Liver (tissue), 8 donors: ENCODE measurements at regions not wholly inside any gene's neighbourhood (a gene's known extent, or its start where the extent isn't known, plus 50 kb on each side); places are given as distances from the start of the nearest gene placed in this dataset.

Source experiments
- DNase-seq: peaks from one replicate; pipeline ENCODE4 v3.0.0-alpha.2; 2017; ENCODE audit warnings: low spot score
- H3K27ac ChIP-seq, 2 donors: one replicate each; pipeline ENCODE4 v1.7.0; 2013; ENCODE audit warnings: inconsistent platforms in 2 of 2, low read length in 2 of 2, control low read depth in 1 of 2, low read depth in 1 of 2, mild to moderate bottlenecking in 1 of 2
- H3K27me3 ChIP-seq, 4 donors: one replicate each; pipeline versions ENCODE4 v1.6.1 to v1.7.0; 2013; ENCODE audit warnings: low read length in 3 of 4, inconsistent platforms in 1 of 4, mild to moderate bottlenecking in 1 of 4, moderate library complexity in 1 of 4; ENCODE audit not compliant: control insufficient read depth in 4 of 4, insufficient read depth in 4 of 4
- H3K36me3 ChIP-seq, 4 donors: one replicate each; pipeline versions ENCODE4 v1.6.1 to v1.7.0; 2013; ENCODE audit warnings: low read length in 3 of 4, mild to moderate bottlenecking in 3 of 4, low read depth in 1 of 4, moderate library complexity in 1 of 4; ENCODE audit not compliant: control insufficient read depth in 4 of 4, insufficient read depth in 3 of 4
- H3K4me1 ChIP-seq, 4 donors: one replicate each; pipeline versions ENCODE4 v1.6.1 to v1.7.0; 2013; ENCODE audit warnings: low read length in 3 of 4, mild to moderate bottlenecking in 3 of 4, moderate library complexity in 1 of 4; ENCODE audit not compliant: control insufficient read depth in 4 of 4, insufficient read depth in 4 of 4
- H3K4me3 ChIP-seq, 3 donors: one replicate each; pipeline versions ENCODE4 v1.6.1 to v1.7.0; 2013; ENCODE audit warnings: low read length in 3 of 3, control low read depth in 1 of 3, low read depth in 1 of 3, mild to moderate bottlenecking in 1 of 3
- H3K9ac ChIP-seq, 2 donors: one replicate each; pipeline ENCODE4 v1.7.0; 2013; ENCODE audit warnings: low read length in 2 of 2, mild to moderate bottlenecking in 2 of 2, moderate library complexity in 2 of 2, control low read depth in 1 of 2, low read depth in 1 of 2
- H3K9me3 ChIP-seq, 4 donors: one replicate each; pipeline versions ENCODE4 v1.6.1 to v1.7.0; 2013; ENCODE audit warnings: low read length in 3 of 4; ENCODE audit not compliant: control insufficient read depth in 4 of 4
- EGR1 ChIP-seq, 2 donors: IDR thresholded peaks; 2 replicates each; pipeline ENCODE4 v1.6.1; 2016 to 2018; ENCODE audit warnings: antibody characterized with exemption in 2 of 2, low read depth in 2 of 2
- FOXA1 ChIP-seq: IDR thresholded peaks from 2 replicates; pipeline ENCODE4 v1.6.1; 2016; ENCODE audit warnings: antibody characterized with exemption
- FOXA2 ChIP-seq: IDR thresholded peaks from 2 replicates; pipeline ENCODE4 v1.6.1; 2016; ENCODE audit warnings: antibody characterized with exemption
- GABPA ChIP-seq, 2 donors: IDR thresholded peaks in 1 of 2; conservative IDR thresholded peaks in 1 of 2; 2 replicates each; pipeline ENCODE4 v1.6.1; 2016; ENCODE audit warnings: antibody characterized with exemption in 2 of 2, mild to moderate bottlenecking in 1 of 2, moderate library complexity in 1 of 2
- HNF4A ChIP-seq, 2 donors: conservative IDR thresholded peaks; 2 replicates each; pipeline ENCODE4 v1.6.1; 2016; ENCODE audit warnings: antibody characterized with exemption in 2 of 2, mild to moderate bottlenecking in 2 of 2
- JUND ChIP-seq, 2 donors: IDR thresholded peaks; 2 replicates each; pipeline ENCODE4 v1.6.1; 2016; ENCODE audit warnings: antibody characterized with exemption in 2 of 2
- NR2F2 ChIP-seq: IDR thresholded peaks from 2 replicates; pipeline ENCODE4 v1.6.1; 2016; ENCODE audit warnings: antibody characterized with exemption
- RAD21 ChIP-seq, 2 donors: IDR thresholded peaks; 2 replicates each; pipeline ENCODE4 v1.6.1; 2016; ENCODE audit warnings: antibody characterized with exemption in 2 of 2, mild to moderate bottlenecking in 2 of 2
- REST ChIP-seq: IDR thresholded peaks from 2 replicates; pipeline ENCODE4 v1.6.1; 2016; ENCODE audit warnings: antibody characterized with exemption, mild to moderate bottlenecking
- SP1 ChIP-seq: IDR thresholded peaks from 2 replicates; pipeline ENCODE4 v1.6.1; 2018; ENCODE audit warnings: antibody characterized with exemption, mild to moderate bottlenecking
- TAF1 ChIP-seq: conservative IDR thresholded peaks from 2 replicates; pipeline ENCODE4 v1.6.1; 2016; ENCODE audit warnings: antibody characterized with exemption, mild to moderate bottlenecking
- YY1 ChIP-seq: IDR thresholded peaks from 2 replicates; pipeline ENCODE4 v1.6.1; 2016; ENCODE audit warnings: antibody characterized with exemption, mild to moderate bottlenecking
- WGBS: extraction: QIAGEN DNeasy Blood & Tissue Kit; methylation state at CpG from one replicate; pipeline ENCODE4 v1.1.7; 2013; 5-methylcytosine and 5-hydroxymethylcytosine counted together
- TF ChIP-seq, protein P1 (sequence below): fragments of 150-350 bp; IDR thresholded peaks from 2 replicates; pipeline ENCODE4 v1.5.1; 2017; ENCODE audit warnings: improper control_type of control experiment, low read depth, low read length; ENCODE audit not compliant: missing input control
- TF ChIP-seq, protein P2 (sequence below): IDR thresholded peaks from 2 replicates; pipeline ENCODE4 v1.6.1; 2016; ENCODE audit warnings: antibody characterized with exemption
- donor health status: healthy.
- donor health status: healthy.
- donor health status: healthy.
- donor health status: healthy.
- donor health status: healthy.

- H3K9ac ChIP-seq, result no peak overlapping the region
- H3K4me1 ChIP-seq, result peaks cover 3 to 25% (median 17%) of the 10 kb centered on the region in 4 donors
- TF ChIP-seq EGR1 (IDR thresholded peaks at IDR 0.05; ENCODE audit: low read depth in 2 of 2) (no peak), REST (no peak), TAF1 (no peak), SP1 (no peak), JUND (IDR thresholded peaks at IDR 0.05) (no peak), FOXA2 (no peak), HNF4A (conservative IDR thresholded peaks at IDR 0.05) (no peak)
- H3K27ac ChIP-seq, result no peak overlapping the region
- no peaks in the 10 kb centered on the region for H3K36me3 ChIP-seq
- H3K9me3 ChIP-seq, result no peaks in the 10 kb centered on the region
- no peak for DNase-seq
- H3K4me3 ChIP-seq, result no peak overlapping the region
- no peaks in the 10 kb centered on the region for H3K27me3 ChIP-seq
These were observed 64.1 kb upstream of the TMPRSS2 start for GRCh38 chr21:41571938-41572510.

DNA sequence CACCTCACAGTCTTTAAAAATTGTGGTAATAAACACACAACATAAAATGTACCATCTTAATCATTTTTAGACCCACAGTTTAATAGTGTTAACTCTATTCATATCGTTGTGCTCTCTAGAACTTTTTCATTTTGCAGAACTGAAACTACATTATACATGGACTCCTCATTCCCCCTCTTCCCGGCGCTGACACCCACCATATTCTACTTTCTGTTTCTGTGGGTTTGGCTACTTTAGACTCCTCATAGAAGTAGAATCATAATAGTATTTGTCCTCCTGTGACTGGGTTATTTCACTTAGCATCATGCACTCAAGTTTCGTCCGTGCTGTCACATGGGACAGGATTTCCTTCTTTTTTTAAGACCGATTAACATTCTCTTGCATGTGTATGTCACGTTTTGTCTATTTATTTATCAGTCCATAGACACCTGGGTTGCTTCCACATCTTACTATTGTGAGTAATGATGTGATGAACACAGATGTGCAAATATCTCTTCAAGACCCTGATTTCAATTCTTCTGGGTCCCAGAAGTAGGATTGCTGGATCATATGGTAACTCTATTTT, 62.9 kb upstream of the TMPRSS2 start:
- no peak overlapping the region for H3K9ac ChIP-seq
- no peaks in the 10 kb centered on the region for H3K9me3 ChIP-seq
- H3K4me3 ChIP-seq, result no peak overlapping the region
- 77% methylated on average over 7 of the region's 7 CpGs for WGBS
- TF ChIP-seq GABPA (IDR thresholded peaks at IDR 0.05 in 1 of 2, conservative IDR thresholded peaks at IDR 0.05 in 1 of 2) (no peak), FOXA2 (no peak), YY1 (no peak), RAD21 (IDR thresholded peaks at IDR 0.05) (no peak), SP1 (no peak), HNF4A (conservative IDR thresholded peaks at IDR 0.05) (no peak), TAF1 (no peak), NR2F2 (no peak), FOXA1 (no peak)
- TF ChIP-seq, protein P1, sequence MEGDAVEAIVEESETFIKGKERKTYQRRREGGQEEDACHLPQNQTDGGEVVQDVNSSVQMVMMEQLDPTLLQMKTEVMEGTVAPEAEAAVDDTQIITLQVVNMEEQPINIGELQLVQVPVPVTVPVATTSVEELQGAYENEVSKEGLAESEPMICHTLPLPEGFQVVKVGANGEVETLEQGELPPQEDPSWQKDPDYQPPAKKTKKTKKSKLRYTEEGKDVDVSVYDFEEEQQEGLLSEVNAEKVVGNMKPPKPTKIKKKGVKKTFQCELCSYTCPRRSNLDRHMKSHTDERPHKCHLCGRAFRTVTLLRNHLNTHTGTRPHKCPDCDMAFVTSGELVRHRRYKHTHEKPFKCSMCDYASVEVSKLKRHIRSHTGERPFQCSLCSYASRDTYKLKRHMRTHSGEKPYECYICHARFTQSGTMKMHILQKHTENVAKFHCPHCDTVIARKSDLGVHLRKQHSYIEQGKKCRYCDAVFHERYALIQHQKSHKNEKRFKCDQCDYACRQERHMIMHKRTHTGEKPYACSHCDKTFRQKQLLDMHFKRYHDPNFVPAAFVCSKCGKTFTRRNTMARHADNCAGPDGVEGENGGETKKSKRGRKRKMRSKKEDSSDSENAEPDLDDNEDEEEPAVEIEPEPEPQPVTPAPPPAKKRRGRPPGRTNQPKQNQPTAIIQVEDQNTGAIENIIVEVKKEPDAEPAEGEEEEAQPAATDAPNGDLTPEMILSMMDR, result no peak
- TF ChIP-seq, protein P2, sequence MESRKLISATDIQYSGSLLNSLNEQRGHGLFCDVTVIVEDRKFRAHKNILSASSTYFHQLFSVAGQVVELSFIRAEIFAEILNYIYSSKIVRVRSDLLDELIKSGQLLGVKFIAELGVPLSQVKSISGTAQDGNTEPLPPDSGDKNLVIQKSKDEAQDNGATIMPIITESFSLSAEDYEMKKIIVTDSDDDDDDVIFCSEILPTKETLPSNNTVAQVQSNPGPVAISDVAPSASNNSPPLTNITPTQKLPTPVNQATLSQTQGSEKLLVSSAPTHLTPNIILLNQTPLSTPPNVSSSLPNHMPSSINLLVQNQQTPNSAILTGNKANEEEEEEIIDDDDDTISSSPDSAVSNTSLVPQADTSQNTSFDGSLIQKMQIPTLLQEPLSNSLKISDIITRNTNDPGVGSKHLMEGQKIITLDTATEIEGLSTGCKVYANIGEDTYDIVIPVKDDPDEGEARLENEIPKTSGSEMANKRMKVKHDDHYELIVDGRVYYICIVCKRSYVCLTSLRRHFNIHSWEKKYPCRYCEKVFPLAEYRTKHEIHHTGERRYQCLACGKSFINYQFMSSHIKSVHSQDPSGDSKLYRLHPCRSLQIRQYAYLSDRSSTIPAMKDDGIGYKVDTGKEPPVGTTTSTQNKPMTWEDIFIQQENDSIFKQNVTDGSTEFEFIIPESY, result no peak
- H3K4me1 ChIP-seq, result peaks cover 0 to 20% (median 15%) of the 10 kb centered on the region in 4 donors
- no peaks in the 10 kb centered on the region for H3K27me3 ChIP-seq
- no peaks in the 10 kb centered on the region for H3K36me3 ChIP-seq
- H3K27ac ChIP-seq, result no peak overlapping the region
- DNase-seq, result no peak
